ENCODE measurements at regions not wholly inside any gene's neighbourhood (a gene's known extent, or its start where the extent isn't known, plus 50 kb on each side); places are given as distances from the start of the nearest gene placed in this dataset.
"Not testable (repeated sequence)": the region's sequence is repeated elsewhere in the genome, so short reads cannot be mapped to it uniquely, and the experiment has no call there.

GRCh38 chr3:151589311-151589710 lies 128.4 kb upstream of the IGSF10 start:
- TF ChIP-seq EZH2 (IDR thresholded peaks at IDR 0.05; ENCODE audit: low read length) (no peak), CTCF (optimal IDR thresholded peaks at IDR 0.05 in 1 of 3, IDR thresholded peaks at IDR 0.05 in 1 of 3, conservative IDR thresholded peaks at IDR 0.05 in 1 of 3; ENCODE audit: extremely low read depth in 1 of 3, insufficient read depth in 2 of 3, low read length in 3 of 3) (no peak)
- dilution Hi-C loops (cut with MboI; ENCODE audit: extremely low pct_ligation_motif_present, low sequenced_read_pairs): no loop called here
- no peak overlapping the region for H2AFZ ChIP-seq (ENCODE audit: control insufficient read depth, low read length)
- H3K79me2 ChIP-seq (ENCODE audit: control insufficient read depth, insufficient read depth, low read length): no peaks in the 10 kb centered on the region
- no peaks in the 10 kb centered on the region for H3K9me1 ChIP-seq (ENCODE audit: control insufficient read depth, extremely low read depth, insufficient read depth, low read length)
- no peak overlapping the region for H3K4me2 ChIP-seq (ENCODE audit: control insufficient read depth, extremely low read depth, insufficient read depth, low read depth, low read length)
- no peaks in the 10 kb centered on the region for H3K9me3 ChIP-seq (ENCODE audit: control insufficient read depth, low read depth, low read length)
- H4K20me1 ChIP-seq (ENCODE audit: control insufficient read depth, extremely low read depth, insufficient read depth, low read length): no peaks in the 10 kb centered on the region
- H3K27me3 ChIP-seq (ENCODE audit: control insufficient read depth, extremely low read depth, insufficient read depth, low read length): no peaks in the 10 kb centered on the region
- H3K4me1 ChIP-seq (ENCODE audit: control insufficient read depth, extremely low read depth, insufficient read depth, low read length): no peaks in the 10 kb centered on the region
- H3K9ac ChIP-seq (ENCODE audit: control insufficient read depth, extremely low read depth, insufficient read depth, low read length): no peak overlapping the region
- no peak overlapping the region for H3K27ac ChIP-seq (ENCODE audit: control insufficient read depth, insufficient read depth, low read length)
- FAIRE-seq: no peak
- H3K4me3 ChIP-seq (ENCODE audit: control insufficient read depth in 2 of 3, extremely low read depth in 1 of 3, insufficient read depth in 2 of 3, low read depth in 1 of 3, low read length in 3 of 3): no peak overlapping the region
- no peaks in the 10 kb centered on the region for H3K36me3 ChIP-seq (ENCODE audit: control insufficient read depth in 2 of 2, extremely low read depth in 1 of 2, insufficient read depth in 2 of 2, low read length in 2 of 2)
- no peak for DNase-seq (ENCODE audit: low read depth, low spot score)

GRCh38 chr3:151587659-151588058 lies 126.8 kb upstream of the IGSF10 start:
- H3K9ac ChIP-seq (ENCODE audit: control insufficient read depth, extremely low read depth, insufficient read depth, low read length); H3K9me1 ChIP-seq (ENCODE audit: control insufficient read depth, extremely low read depth, insufficient read depth, low read length); H3K79me2 ChIP-seq (ENCODE audit: control insufficient read depth, insufficient read depth, low read length); H3K4me1 ChIP-seq (ENCODE audit: control insufficient read depth, extremely low read depth, insufficient read depth, low read length); FAIRE-seq; H3K9me3 ChIP-seq (ENCODE audit: control insufficient read depth, low read depth, low read length); H3K4me3 ChIP-seq (ENCODE audit: control insufficient read depth in 2 of 3, extremely low read depth in 1 of 3, insufficient read depth in 2 of 3, low read depth in 1 of 3, low read length in 3 of 3); H3K36me3 ChIP-seq (ENCODE audit: control insufficient read depth in 2 of 2, extremely low read depth in 1 of 2, insufficient read depth in 2 of 2, low read length in 2 of 2); H3K4me2 ChIP-seq (ENCODE audit: control insufficient read depth, extremely low read depth, insufficient read depth, low read depth, low read length); H3K27me3 ChIP-seq (ENCODE audit: control insufficient read depth, extremely low read depth, insufficient read depth, low read length); DNase-seq (ENCODE audit: low read depth, low spot score); H3K27ac ChIP-seq (ENCODE audit: control insufficient read depth, insufficient read depth, low read length); H2AFZ ChIP-seq (ENCODE audit: control insufficient read depth, low read length); H4K20me1 ChIP-seq (ENCODE audit: control insufficient read depth, extremely low read depth, insufficient read depth, low read length); dilution Hi-C loops (cut with MboI; ENCODE audit: extremely low pct_ligation_motif_present, low sequenced_read_pairs): not testable (repeated sequence)

- H3K36me3 ChIP-seq (ENCODE audit: control insufficient read depth in 2 of 2, extremely low read depth in 1 of 2, insufficient read depth in 2 of 2, low read length in 2 of 2): no peaks in the 10 kb centered on the region
- H3K4me1 ChIP-seq (ENCODE audit: control insufficient read depth, extremely low read depth, insufficient read depth, low read length): no peaks in the 10 kb centered on the region
- FAIRE-seq (no peak), DNase-seq (ENCODE audit: low read depth, low spot score) (no peak)
- no peaks in the 10 kb centered on the region for H4K20me1 ChIP-seq (ENCODE audit: control insufficient read depth, extremely low read depth, insufficient read depth, low read length)
- H3K79me2 ChIP-seq (ENCODE audit: control insufficient read depth, insufficient read depth, low read length): no peaks in the 10 kb centered on the region
- no peak for TF ChIP-seq EZH2 (IDR thresholded peaks at IDR 0.05; ENCODE audit: low read length)
- TF ChIP-seq CTCF (optimal IDR thresholded peaks at IDR 0.05 in 1 of 3, IDR thresholded peaks at IDR 0.05 in 1 of 3, conservative IDR thresholded peaks at IDR 0.05 in 1 of 3; ENCODE audit: extremely low read depth in 1 of 3, insufficient read depth in 2 of 3, low read length in 3 of 3): no peak
- no peak overlapping the region for H3K27ac ChIP-seq (ENCODE audit: control insufficient read depth, insufficient read depth, low read length)
- no peak overlapping the region for H3K4me2 ChIP-seq (ENCODE audit: control insufficient read depth, extremely low read depth, insufficient read depth, low read depth, low read length)
- no peak overlapping the region for H2AFZ ChIP-seq (ENCODE audit: control insufficient read depth, low read length)
- H3K4me3 ChIP-seq (ENCODE audit: control insufficient read depth in 2 of 3, extremely low read depth in 1 of 3, insufficient read depth in 2 of 3, low read depth in 1 of 3, low read length in 3 of 3): no peak overlapping the region
- H3K9ac ChIP-seq (ENCODE audit: control insufficient read depth, extremely low read depth, insufficient read depth, low read length): no peak overlapping the region
- H3K9me3 ChIP-seq (ENCODE audit: control insufficient read depth, low read depth, low read length): no peaks in the 10 kb centered on the region
- dilution Hi-C loops (cut with MboI; ENCODE audit: extremely low pct_ligation_motif_present, low sequenced_read_pairs): no loop called here
- no peaks in the 10 kb centered on the region for H3K27me3 ChIP-seq (ENCODE audit: control insufficient read depth, extremely low read depth, insufficient read depth, low read length)
- no peaks in the 10 kb centered on the region for H3K9me1 ChIP-seq (ENCODE audit: control insufficient read depth, extremely low read depth, insufficient read depth, low read length)
Observed at GRCh38 chr3:151584566-151584965, 123.7 kb upstream of the IGSF10 start.
